K562 (cell line): ENCODE measurements at regions not wholly inside any gene's neighbourhood (a gene's known extent, or its start where the extent isn't known, plus 50 kb on each side); places are given as distances from the start of the nearest gene placed in this dataset.

Experiments
- ATAC-seq: fragments of 200-7000 bp; cut with Tn5 transposase; 3 replicates; pipeline ENCODE4 v1.9.1; 2020; ENCODE audit warnings: moderate library complexity
- BruUV-seq: library from RNA; stranded (reverse); fragments of 400-500 nt; replicated peaks from 2 replicates; lab custom pipeline; 2021; lab: Mats Ljungman, UMichigan
- CTCF ChIA-PET: fragments of 300-600 bp; formaldehyde crosslinking; extraction: SDS; loops from one replicate; lab custom pipeline; 2021; ENCODE audit warnings: low intra/inter-chr PET ratio; lab: Yijun Ruan, JAX
- POLR2A ChIA-PET: fragments of 300-600, 350-650 bp; sonication (Branson Sonifier 250); formaldehyde crosslinking; extraction: SDS; loops from one replicate; lab custom pipeline; 2021; ENCODE audit warnings: antibody characterized with exemption, inconsistent platforms; lab: Yijun Ruan, JAX
- DNase-seq, 4 experiments: peaks; one replicate each; pipeline versions ENCODE4 v3.0.0 to v3.0.0-alpha.2; 2011 to 2018; ENCODE audit warnings: low spot score in 3 of 4, mixed read lengths in 3 of 4; ENCODE audit errors: extremely low read depth in 1 of 4
- FAIRE-seq: peaks from 2 replicates; lab custom pipeline; 2011; peaks lifted over from hg19 to GRCh38; lab: Jason Lieb, UNC
- H2AFZ ChIP-seq: 2 replicates; pipeline ENCODE4 v1.6.0; 2011; ENCODE audit warnings: low read depth, low read length, control low read depth, inconsistent platforms
- H3K27ac ChIP-seq: fragments of 200-600 bp; 3 replicates; pipeline ENCODE4 v1.8.0; 2011; ENCODE audit warnings: low read depth, mild to moderate bottlenecking, control low read depth, inconsistent platforms, low read length, moderate library complexity, mixed read lengths; ENCODE audit errors: extremely low read depth
- H3K27me3 ChIP-seq, 2 experiments: fragments of 300-600 bp in 1 of 2; 2 replicates in 1 of 2; 3 replicates in 1 of 2; pipeline versions ENCODE4 v1.6.0 to v1.8.0; 2011; ENCODE audit warnings: inconsistent platforms in 2 of 2, low read length in 2 of 2, mild to moderate bottlenecking in 1 of 2, mixed read lengths in 1 of 2, moderate library complexity in 1 of 2; ENCODE audit not compliant: control insufficient read depth in 2 of 2, insufficient read depth in 2 of 2
- H3K36me3 ChIP-seq: fragments of 300-600 bp; 3 replicates; pipeline ENCODE4 v1.8.0; 2011; ENCODE audit warnings: mild to moderate bottlenecking, low read length, inconsistent platforms; ENCODE audit not compliant: control insufficient read depth, insufficient read depth
- H3K4me1 ChIP-seq, 2 experiments: fragments of 200-600 bp in 1 of 2; replicated peaks in 1 of 2; 2 replicates in 1 of 2; 3 replicates in 1 of 2; pipeline versions ENCODE4 v1.5.1 to v1.8.0; 2011; ENCODE audit warnings: inconsistent platforms in 2 of 2, low read length in 2 of 2, mild to moderate bottlenecking in 1 of 2, mixed read lengths in 1 of 2, moderate library complexity in 1 of 2; ENCODE audit not compliant: control insufficient read depth in 2 of 2, insufficient read depth in 2 of 2
- H3K4me2 ChIP-seq: 2 replicates; pipeline ENCODE4 v1.6.1; 2011; ENCODE audit warnings: low read length, control low read depth, inconsistent platforms, mixed read lengths; ENCODE audit not compliant: insufficient read depth
- H3K4me3 ChIP-seq: fragments of 200-600 bp; sonication (generic), shearing (Covaris generic); 2 replicates; pipeline ENCODE4 v1.5.1; 2016; ENCODE audit warnings: control low read depth, inconsistent platforms
- H3K79me2 ChIP-seq: fragments of 200-600 bp; 3 replicates; pipeline ENCODE4 v1.8.0; 2011; ENCODE audit warnings: low read length, inconsistent platforms; ENCODE audit not compliant: control insufficient read depth, insufficient read depth
- H3K9ac ChIP-seq, 2 experiments: 2 replicates each; pipeline versions ENCODE4 v1.6.0 to v1.6.1; 2011; ENCODE audit warnings: low read depth in 2 of 2, low read length in 2 of 2, control low read depth in 1 of 2, inconsistent platforms in 1 of 2, mild to moderate bottlenecking in 1 of 2, mixed read lengths in 1 of 2; ENCODE audit not compliant: insufficient read depth in 1 of 2
- H3K9me1 ChIP-seq: one replicate; pipeline ENCODE4 v1.6.0; 2011; ENCODE audit warnings: inconsistent platforms, mild to moderate bottlenecking, low read length, moderate library complexity; ENCODE audit not compliant: control insufficient read depth, insufficient read depth
- H3K9me3 ChIP-seq: replicated peaks from 2 replicates; pipeline ENCODE4 v1.5.1; 2011; ENCODE audit warnings: low read depth, low read length, inconsistent platforms; ENCODE audit not compliant: control insufficient read depth, insufficient read depth
- H4K20me1 ChIP-seq: replicated peaks from 2 replicates; pipeline ENCODE4 v1.6.1; 2011; ENCODE audit warnings: low read length, inconsistent platforms, mixed read lengths; ENCODE audit not compliant: control insufficient read depth, insufficient read depth
- BRF1 ChIP-seq: IDR thresholded peaks from 3 replicates; pipeline ENCODE4 v1.6.1; 2011; ENCODE audit warnings: borderline replicate concordance, mild to moderate bottlenecking; ENCODE audit not compliant: insufficient read length; ENCODE audit errors: extremely low read depth
- LEF1 ChIP-seq: fragments of 450-650 bp; IDR thresholded peaks from 2 replicates; pipeline ENCODE4 v1.6.1; 2016; ENCODE audit warnings: mild to moderate bottlenecking
- WGBS: fragments of 100-300 bp; shearing (Covaris generic); methylation state at CpG from one replicate; pipeline ENCODE4 v1.1.6; 2016; ENCODE audit warnings: low coverage, mixed read lengths; ENCODE audit not compliant: insufficient coverage; ENCODE audit errors: missing lambda C conversion rate; 5-methylcytosine and 5-hydroxymethylcytosine counted together
- in situ Hi-C: fragments of 300-500 bp; cut with MboI; formaldehyde crosslinking; loops from 4 replicates; pipeline ENCODE4 v1.15.0; 2018; ENCODE audit warnings: inconsistent platforms, mixed read lengths
- intact Hi-C: fragments of 100-400 bp; cut with micrococcal nuclease; formaldehyde crosslinking; loops from 2 replicates; pipeline ENCODE4 v1.14.2; 2022
- TF ChIP-seq, protein P1 (sequence below): sonication (generic); formaldehyde crosslinking; IDR thresholded peaks from 2 replicates; pipeline ENCODE4 v1.8.0; 2022; ENCODE audit warnings: mild to moderate bottlenecking, missing genetic modification reagents

DNA sequence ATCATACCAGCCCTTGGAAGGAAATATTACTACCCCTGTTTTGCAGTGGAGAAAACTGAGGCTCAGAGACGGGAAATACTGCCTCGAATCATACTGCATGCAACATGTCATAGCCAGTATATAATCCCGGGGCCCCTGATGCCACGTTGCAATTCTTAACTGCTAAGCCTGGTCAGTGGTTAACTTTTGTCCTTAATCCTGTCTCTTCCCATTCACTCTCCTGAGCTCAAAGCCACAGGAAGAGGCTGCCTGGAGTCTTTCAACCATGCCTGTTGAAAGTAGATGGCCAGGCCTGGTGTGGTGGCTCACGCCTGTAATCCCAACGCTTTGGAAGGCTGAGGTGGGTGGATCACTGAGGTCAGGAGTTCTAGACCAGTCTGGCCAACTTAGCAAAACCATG is 166.6 kb downstream of the MIAT start:
- Histone ChIP-seq H3K27ac (no peak overlapping the region), H2AFZ (no peak overlapping the region), H3K36me3 (no peaks in the 10 kb centered on the region), H3K9me1 (no peaks in the 10 kb centered on the region), H3K9me3 (no peaks in the 10 kb centered on the region), H4K20me1 (no peaks in the 10 kb centered on the region), H3K9ac (no peak overlapping the region), H3K4me1 (no peaks in the 10 kb centered on the region), H3K4me3 (no peak overlapping the region), H3K27me3 (peaks cover 0 to 4% of the 10 kb centered on the region in 2 experiments; a peak in 1 of 5 replicates), H3K4me2 (no peak overlapping the region), H3K79me2 (no peaks in the 10 kb centered on the region)
- DNase-seq (no peak), FAIRE-seq (no peak), ATAC-seq (no peak)
- no peak for TF ChIP-seq BRF1
- WGBS, result 0% methylated on average over 6 of the region's 6 CpGs
- ChIA-PET CTCF (no interaction called here), POLR2A (interaction anchor here (1.3 kb wide), 1 partner anchor 9 kb away, joined by 3 read pairs; no protein-coding TSS in a partner anchor)
- no TSS peak for BruUV-seq
- intact Hi-C loops (loop anchor here (5.0 kb wide), 1 partner anchor 67 kb away; no protein-coding TSS in a partner anchor), in situ Hi-C loops (no loop called here)

DNA sequence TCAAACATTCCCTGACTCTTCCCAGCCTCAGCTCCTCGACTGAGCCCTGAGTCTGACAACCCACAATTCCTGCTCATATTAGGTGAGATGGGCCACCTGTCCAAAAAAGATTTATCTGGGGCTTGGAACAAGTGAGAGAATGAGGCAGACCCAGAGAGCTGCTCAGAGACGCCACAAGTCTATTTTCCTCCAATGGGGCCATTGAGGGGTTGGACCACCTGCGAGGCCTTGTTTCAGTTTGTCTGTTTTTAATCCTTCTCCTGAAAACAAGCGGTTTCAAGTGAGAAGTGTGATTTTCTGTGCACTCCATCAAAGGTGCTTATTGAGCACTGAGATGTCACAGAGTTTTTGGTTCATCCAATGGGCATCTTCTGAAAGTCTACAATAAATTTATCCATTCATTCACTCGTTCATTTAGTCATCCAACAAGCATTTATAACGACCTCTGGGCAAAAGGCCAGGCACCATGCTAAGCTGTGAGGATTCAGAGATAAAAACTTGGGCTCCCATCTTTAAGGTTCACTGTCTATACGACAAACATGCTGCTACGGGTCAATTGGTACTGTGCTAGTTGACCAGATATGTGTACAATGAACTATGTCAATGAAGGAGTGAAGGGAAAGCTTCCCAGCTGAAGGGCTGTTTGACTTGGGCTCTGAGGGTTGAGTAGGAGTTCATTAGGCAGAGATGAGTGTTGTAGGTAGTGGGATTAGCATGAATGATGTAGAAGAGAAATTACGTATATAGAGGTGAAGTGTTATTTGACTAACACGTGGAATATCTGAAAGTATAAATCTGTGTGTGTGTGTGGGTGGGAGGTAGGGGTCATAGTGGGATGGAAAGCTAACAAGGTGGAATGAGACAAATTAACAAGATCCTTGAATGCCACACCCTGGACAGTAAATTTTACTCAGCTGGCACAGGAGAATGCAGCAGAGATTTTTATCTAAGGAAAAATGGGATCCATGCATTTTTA is 168.9 kb downstream of the MIAT start:
- peaks cover 0 to 4% of the 10 kb centered on the region in 2 experiments; a peak in 1 of 5 replicates for H3K27me3 ChIP-seq
- TF ChIP-seq LEF1, result no peak
- TF ChIP-seq, protein P1, sequence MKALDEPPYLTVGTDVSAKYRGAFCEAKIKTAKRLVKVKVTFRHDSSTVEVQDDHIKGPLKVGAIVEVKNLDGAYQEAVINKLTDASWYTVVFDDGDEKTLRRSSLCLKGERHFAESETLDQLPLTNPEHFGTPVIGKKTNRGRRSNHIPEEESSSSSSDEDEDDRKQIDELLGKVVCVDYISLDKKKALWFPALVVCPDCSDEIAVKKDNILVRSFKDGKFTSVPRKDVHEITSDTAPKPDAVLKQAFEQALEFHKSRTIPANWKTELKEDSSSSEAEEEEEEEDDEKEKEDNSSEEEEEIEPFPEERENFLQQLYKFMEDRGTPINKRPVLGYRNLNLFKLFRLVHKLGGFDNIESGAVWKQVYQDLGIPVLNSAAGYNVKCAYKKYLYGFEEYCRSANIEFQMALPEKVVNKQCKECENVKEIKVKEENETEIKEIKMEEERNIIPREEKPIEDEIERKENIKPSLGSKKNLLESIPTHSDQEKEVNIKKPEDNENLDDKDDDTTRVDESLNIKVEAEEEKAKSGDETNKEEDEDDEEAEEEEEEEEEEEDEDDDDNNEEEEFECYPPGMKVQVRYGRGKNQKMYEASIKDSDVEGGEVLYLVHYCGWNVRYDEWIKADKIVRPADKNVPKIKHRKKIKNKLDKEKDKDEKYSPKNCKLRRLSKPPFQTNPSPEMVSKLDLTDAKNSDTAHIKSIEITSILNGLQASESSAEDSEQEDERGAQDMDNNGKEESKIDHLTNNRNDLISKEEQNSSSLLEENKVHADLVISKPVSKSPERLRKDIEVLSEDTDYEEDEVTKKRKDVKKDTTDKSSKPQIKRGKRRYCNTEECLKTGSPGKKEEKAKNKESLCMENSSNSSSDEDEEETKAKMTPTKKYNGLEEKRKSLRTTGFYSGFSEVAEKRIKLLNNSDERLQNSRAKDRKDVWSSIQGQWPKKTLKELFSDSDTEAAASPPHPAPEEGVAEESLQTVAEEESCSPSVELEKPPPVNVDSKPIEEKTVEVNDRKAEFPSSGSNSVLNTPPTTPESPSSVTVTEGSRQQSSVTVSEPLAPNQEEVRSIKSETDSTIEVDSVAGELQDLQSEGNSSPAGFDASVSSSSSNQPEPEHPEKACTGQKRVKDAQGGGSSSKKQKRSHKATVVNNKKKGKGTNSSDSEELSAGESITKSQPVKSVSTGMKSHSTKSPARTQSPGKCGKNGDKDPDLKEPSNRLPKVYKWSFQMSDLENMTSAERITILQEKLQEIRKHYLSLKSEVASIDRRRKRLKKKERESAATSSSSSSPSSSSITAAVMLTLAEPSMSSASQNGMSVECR (CRISPR knock-in tag), result no peak
- H3K9me3 ChIP-seq, result no peaks in the 10 kb centered on the region
- no peak overlapping the region for H2AFZ ChIP-seq
- no peak overlapping the region for H3K4me2 ChIP-seq
- H4K20me1 ChIP-seq, result no peaks in the 10 kb centered on the region
- intact Hi-C loops (no loop called here), in situ Hi-C loops (no loop called here)
- no peak overlapping the region for H3K27ac ChIP-seq
- ATAC-seq, result no peak
- H3K36me3 ChIP-seq, result no peaks in the 10 kb centered on the region
- H3K4me3 ChIP-seq, result no peak overlapping the region
- no peak for DNase-seq
- CTCF ChIA-PET, result interaction anchor here (0.6 kb wide), 1 partner anchor 1382 kb away, joined by 4 read pairs; no protein-coding TSS in a partner anchor
- no peaks in the 10 kb centered on the region for H3K9me1 ChIP-seq
- POLR2A ChIA-PET, result no interaction called here
- H3K4me1 ChIP-seq, result no peaks in the 10 kb centered on the region
- BruUV-seq, result no TSS peak
- H3K79me2 ChIP-seq, result no peaks in the 10 kb centered on the region
- FAIRE-seq, result no peak
- no peak overlapping the region for H3K9ac ChIP-seq
- WGBS, result under 1% methylated on average over 10 of the region's 10 CpGs
